NCI-H1092 (cell line): ENCODE measurements at regions not wholly inside any gene's neighbourhood (a gene's known extent, or its start where the extent isn't known, plus 50 kb on each side); places are given as distances from the start of the nearest gene placed in this dataset.

Experiments
- DNase-seq: peaks from one replicate; lab custom pipeline; 2025; lab: John Stamatoyannopoulos, UW

GRCh38 chr5:24714746-24715145 is 70.0 kb upstream of the CDH10 start:
- no peak for DNase-seq

GRCh38 chr5:24712947-24713346 is 68.2 kb upstream of the CDH10 start:
- no peak for DNase-seq

- no peak for DNase-seq
These were observed 67.3 kb upstream of the CDH10 start for GRCh38 chr5:24712047-24712446.

GRCh38 chr5:24703934-24704333 is 59.2 kb upstream of the CDH10 start:
- DNase-seq, result no peak
